Spleen (tissue), 7 donors: ENCODE measurements at regions not wholly inside any gene's neighbourhood (a gene's known extent, or its start where the extent isn't known, plus 50 kb on each side); places are given as distances from the start of the nearest gene placed in this dataset.

Experiments used
- CTCF ChIP-seq, 11 experiments: fragments of 200-600 bp in 7 of 11; fragments of 450-650 bp in 4 of 11; sonication (generic) in 4 of 11; IDR thresholded peaks in 8 of 11; conservative IDR thresholded peaks in 3 of 11; 1 replicate in 7 of 11; 2 replicates in 4 of 11; pipeline versions ENCODE4 v1.4.0 to v1.8.0; 2016 to 2021; ENCODE audit warnings: antibody characterized with exemption in 11 of 11, inconsistent platforms in 4 of 11, mild to moderate bottlenecking in 1 of 11
- POLR2A ChIP-seq, 3 donors: fragments of 450-650 bp; IDR thresholded peaks; one replicate each; pipeline ENCODE4 v1.5.1; 2017; ENCODE audit warnings: antibody characterized with exemption in 3 of 3, mild to moderate bottlenecking in 1 of 3
- POLR2AphosphoS5 ChIP-seq, 3 donors: sonication (generic); formaldehyde crosslinking; IDR thresholded peaks; one replicate each; pipeline ENCODE4 v1.5.1; 2017; ENCODE audit warnings: antibody characterized with exemption in 3 of 3
- donor health status: DM: no; HTN: no; CAD: no; lungs with moderate emphysema.
- donor health status: DM: no; HTN: no; CAD: no.
- donor health status: DM: no; HTN: no; CAD: no.

DNA sequence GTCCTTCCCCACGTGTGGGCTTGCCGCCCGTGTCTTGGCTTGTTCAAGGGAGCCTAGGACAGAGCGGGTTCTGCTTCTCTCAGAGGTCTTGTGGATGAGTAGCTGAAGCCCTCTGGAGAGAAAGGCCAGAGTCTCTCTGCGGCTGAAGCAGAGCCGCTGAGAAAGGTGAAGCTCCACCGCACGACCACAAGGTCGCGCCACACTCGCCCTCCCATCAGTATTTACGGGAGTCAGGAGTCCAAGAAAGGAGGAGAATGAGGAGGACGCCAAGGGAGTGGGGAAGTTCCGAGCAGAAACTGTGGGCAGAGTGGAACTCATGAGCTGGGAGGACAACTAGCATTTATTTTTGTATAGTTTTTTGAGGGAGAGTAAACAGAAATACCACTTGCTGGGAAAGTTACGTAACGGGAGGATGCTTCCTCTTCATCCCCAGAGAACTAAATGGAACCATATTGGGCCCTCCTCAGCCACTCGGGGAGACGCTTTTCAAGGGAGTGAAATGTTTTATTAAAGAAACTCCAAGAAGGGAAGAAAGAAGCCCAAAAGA, 51.6 kb upstream of the HAO2 start:
- no peak for TF ChIP-seq CTCF (IDR thresholded peaks at IDR 0.05 in 8 of 11, conservative IDR thresholded peaks at IDR 0.05 in 3 of 11)
- TF ChIP-seq POLR2AphosphoS5 (IDR thresholded peaks at IDR 0.05), result no peak
- TF ChIP-seq POLR2A (IDR thresholded peaks at IDR 0.05), result no peak
